Liver (tissue), 8 donors: ENCODE measurements at regions not wholly inside any gene's neighbourhood (a gene's known extent, or its start where the extent isn't known, plus 50 kb on each side); places are given as distances from the start of the nearest gene placed in this dataset.

Source experiments
- DNase-seq: peaks from one replicate; pipeline ENCODE4 v3.0.0-alpha.2; 2017; ENCODE audit warnings: low spot score
- H3K27ac ChIP-seq, 2 donors: one replicate each; pipeline ENCODE4 v1.7.0; 2013; ENCODE audit warnings: inconsistent platforms in 2 of 2, low read length in 2 of 2, control low read depth in 1 of 2, low read depth in 1 of 2, mild to moderate bottlenecking in 1 of 2
- H3K27me3 ChIP-seq, 4 donors: one replicate each; pipeline versions ENCODE4 v1.6.1 to v1.7.0; 2013; ENCODE audit warnings: low read length in 3 of 4, inconsistent platforms in 1 of 4, mild to moderate bottlenecking in 1 of 4, moderate library complexity in 1 of 4; ENCODE audit not compliant: control insufficient read depth in 4 of 4, insufficient read depth in 4 of 4
- H3K36me3 ChIP-seq, 4 donors: one replicate each; pipeline versions ENCODE4 v1.6.1 to v1.7.0; 2013; ENCODE audit warnings: low read length in 3 of 4, mild to moderate bottlenecking in 3 of 4, low read depth in 1 of 4, moderate library complexity in 1 of 4; ENCODE audit not compliant: control insufficient read depth in 4 of 4, insufficient read depth in 3 of 4
- H3K4me1 ChIP-seq, 4 donors: one replicate each; pipeline versions ENCODE4 v1.6.1 to v1.7.0; 2013; ENCODE audit warnings: low read length in 3 of 4, mild to moderate bottlenecking in 3 of 4, moderate library complexity in 1 of 4; ENCODE audit not compliant: control insufficient read depth in 4 of 4, insufficient read depth in 4 of 4
- H3K4me3 ChIP-seq, 3 donors: one replicate each; pipeline versions ENCODE4 v1.6.1 to v1.7.0; 2013; ENCODE audit warnings: low read length in 3 of 3, control low read depth in 1 of 3, low read depth in 1 of 3, mild to moderate bottlenecking in 1 of 3
- H3K9ac ChIP-seq, 2 donors: one replicate each; pipeline ENCODE4 v1.7.0; 2013; ENCODE audit warnings: low read length in 2 of 2, mild to moderate bottlenecking in 2 of 2, moderate library complexity in 2 of 2, control low read depth in 1 of 2, low read depth in 1 of 2
- H3K9me3 ChIP-seq, 4 donors: one replicate each; pipeline versions ENCODE4 v1.6.1 to v1.7.0; 2013; ENCODE audit warnings: low read length in 3 of 4; ENCODE audit not compliant: control insufficient read depth in 4 of 4
- CTCF ChIP-seq: fragments of 150-350 bp; IDR thresholded peaks from 2 replicates; pipeline ENCODE4 v1.5.1; 2017; ENCODE audit warnings: improper control_type of control experiment, low read depth, low read length; ENCODE audit not compliant: missing input control
- EGR1 ChIP-seq, 2 donors: IDR thresholded peaks; 2 replicates each; pipeline ENCODE4 v1.6.1; 2016 to 2018; ENCODE audit warnings: antibody characterized with exemption in 2 of 2, low read depth in 2 of 2
- FOXA1 ChIP-seq: IDR thresholded peaks from 2 replicates; pipeline ENCODE4 v1.6.1; 2016; ENCODE audit warnings: antibody characterized with exemption
- FOXA2 ChIP-seq: IDR thresholded peaks from 2 replicates; pipeline ENCODE4 v1.6.1; 2016; ENCODE audit warnings: antibody characterized with exemption
- GABPA ChIP-seq, 2 donors: IDR thresholded peaks in 1 of 2; conservative IDR thresholded peaks in 1 of 2; 2 replicates each; pipeline ENCODE4 v1.6.1; 2016; ENCODE audit warnings: antibody characterized with exemption in 2 of 2, mild to moderate bottlenecking in 1 of 2, moderate library complexity in 1 of 2
- HNF4A ChIP-seq, 2 donors: conservative IDR thresholded peaks; 2 replicates each; pipeline ENCODE4 v1.6.1; 2016; ENCODE audit warnings: antibody characterized with exemption in 2 of 2, mild to moderate bottlenecking in 2 of 2
- HNF4G ChIP-seq: IDR thresholded peaks from 2 replicates; pipeline ENCODE4 v1.6.1; 2016; ENCODE audit warnings: antibody characterized with exemption
- JUND ChIP-seq, 2 donors: IDR thresholded peaks; 2 replicates each; pipeline ENCODE4 v1.6.1; 2016; ENCODE audit warnings: antibody characterized with exemption in 2 of 2
- RAD21 ChIP-seq, 2 donors: IDR thresholded peaks; 2 replicates each; pipeline ENCODE4 v1.6.1; 2016; ENCODE audit warnings: antibody characterized with exemption in 2 of 2, mild to moderate bottlenecking in 2 of 2
- RXRA ChIP-seq, 2 donors: IDR thresholded peaks; 2 replicates each; pipeline ENCODE4 v1.6.1; 2017 to 2018; ENCODE audit warnings: antibody characterized with exemption in 2 of 2, mild to moderate bottlenecking in 1 of 2
- SP1 ChIP-seq: IDR thresholded peaks from 2 replicates; pipeline ENCODE4 v1.6.1; 2018; ENCODE audit warnings: antibody characterized with exemption, mild to moderate bottlenecking
- YY1 ChIP-seq: IDR thresholded peaks from 2 replicates; pipeline ENCODE4 v1.6.1; 2016; ENCODE audit warnings: antibody characterized with exemption, mild to moderate bottlenecking
- ZBTB33 ChIP-seq: IDR thresholded peaks from 2 replicates; pipeline ENCODE4 v1.6.1; 2016; ENCODE audit warnings: antibody characterized with exemption
- WGBS: extraction: QIAGEN DNeasy Blood & Tissue Kit; methylation state at CpG from one replicate; pipeline ENCODE4 v1.1.7; 2013; 5-methylcytosine and 5-hydroxymethylcytosine counted together
- TF ChIP-seq, protein P1 (sequence below): IDR thresholded peaks from 2 replicates; pipeline ENCODE4 v1.6.1; 2016; ENCODE audit warnings: antibody characterized with exemption, mild to moderate bottlenecking
- TF ChIP-seq, protein P2 (sequence below): IDR thresholded peaks from 2 replicates; pipeline ENCODE4 v1.6.1; 2016; ENCODE audit warnings: antibody characterized with exemption
- TF ChIP-seq, protein P3 (sequence below): IDR thresholded peaks from 2 replicates; pipeline ENCODE4 v1.6.1; 2016; ENCODE audit warnings: antibody characterized with exemption
- donor health status: healthy.
- donor health status: healthy.
- donor health status: healthy.
- donor health status: healthy.
- donor health status: healthy.

DNA sequence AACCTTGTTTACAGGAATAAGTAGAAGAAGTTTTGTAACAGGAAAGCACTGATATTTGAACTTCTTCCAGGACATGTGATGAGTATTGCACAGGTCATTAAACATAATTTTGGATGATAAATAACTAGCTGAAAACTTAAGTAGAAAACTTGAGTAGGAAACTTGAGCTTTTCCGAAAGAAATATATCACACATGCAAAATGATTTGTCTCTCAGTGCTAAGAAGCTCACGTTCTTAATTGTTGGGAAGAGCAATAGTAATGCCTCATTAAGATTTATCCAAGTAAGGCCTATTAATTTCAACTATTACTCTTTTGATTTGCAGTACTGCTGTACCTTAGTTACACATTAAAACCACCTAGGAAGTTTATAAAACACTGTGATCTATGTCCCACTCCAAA, 1921.9 kb upstream of the LRRTM1 start (continued):
- TF ChIP-seq, protein P1, sequence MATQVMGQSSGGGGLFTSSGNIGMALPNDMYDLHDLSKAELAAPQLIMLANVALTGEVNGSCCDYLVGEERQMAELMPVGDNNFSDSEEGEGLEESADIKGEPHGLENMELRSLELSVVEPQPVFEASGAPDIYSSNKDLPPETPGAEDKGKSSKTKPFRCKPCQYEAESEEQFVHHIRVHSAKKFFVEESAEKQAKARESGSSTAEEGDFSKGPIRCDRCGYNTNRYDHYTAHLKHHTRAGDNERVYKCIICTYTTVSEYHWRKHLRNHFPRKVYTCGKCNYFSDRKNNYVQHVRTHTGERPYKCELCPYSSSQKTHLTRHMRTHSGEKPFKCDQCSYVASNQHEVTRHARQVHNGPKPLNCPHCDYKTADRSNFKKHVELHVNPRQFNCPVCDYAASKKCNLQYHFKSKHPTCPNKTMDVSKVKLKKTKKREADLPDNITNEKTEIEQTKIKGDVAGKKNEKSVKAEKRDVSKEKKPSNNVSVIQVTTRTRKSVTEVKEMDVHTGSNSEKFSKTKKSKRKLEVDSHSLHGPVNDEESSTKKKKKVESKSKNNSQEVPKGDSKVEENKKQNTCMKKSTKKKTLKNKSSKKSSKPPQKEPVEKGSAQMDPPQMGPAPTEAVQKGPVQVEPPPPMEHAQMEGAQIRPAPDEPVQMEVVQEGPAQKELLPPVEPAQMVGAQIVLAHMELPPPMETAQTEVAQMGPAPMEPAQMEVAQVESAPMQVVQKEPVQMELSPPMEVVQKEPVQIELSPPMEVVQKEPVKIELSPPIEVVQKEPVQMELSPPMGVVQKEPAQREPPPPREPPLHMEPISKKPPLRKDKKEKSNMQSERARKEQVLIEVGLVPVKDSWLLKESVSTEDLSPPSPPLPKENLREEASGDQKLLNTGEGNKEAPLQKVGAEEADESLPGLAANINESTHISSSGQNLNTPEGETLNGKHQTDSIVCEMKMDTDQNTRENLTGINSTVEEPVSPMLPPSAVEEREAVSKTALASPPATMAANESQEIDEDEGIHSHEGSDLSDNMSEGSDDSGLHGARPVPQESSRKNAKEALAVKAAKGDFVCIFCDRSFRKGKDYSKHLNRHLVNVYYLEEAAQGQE, result no peak
- TF ChIP-seq FOXA1, result no peak
- TF ChIP-seq, protein P2, sequence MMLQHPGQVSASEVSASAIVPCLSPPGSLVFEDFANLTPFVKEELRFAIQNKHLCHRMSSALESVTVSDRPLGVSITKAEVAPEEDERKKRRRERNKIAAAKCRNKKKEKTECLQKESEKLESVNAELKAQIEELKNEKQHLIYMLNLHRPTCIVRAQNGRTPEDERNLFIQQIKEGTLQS, result no peak

GRCh38 chr2:82224301-82224940, 1919.9 kb upstream of the LRRTM1 start:
- Histone ChIP-seq H3K27me3 (peaks cover 0 to 2% (median 0%) of the 10 kb centered on the region in 4 donors), H3K4me3 (no peak overlapping the region), H3K9me3 (peaks cover 0 to 13% (median 2%) of the 10 kb centered on the region in 4 donors), H3K4me1 (no peaks in the 10 kb centered on the region), H3K27ac (no peak overlapping the region), H3K36me3 (no peaks in the 10 kb centered on the region), H3K9ac (no peak overlapping the region)
- 72% methylated on average over 5 of the region's 5 CpGs for WGBS
- DNase-seq, result no peak
- TF ChIP-seq RAD21 (IDR thresholded peaks at IDR 0.05) (no peak), RXRA (IDR thresholded peaks at IDR 0.05) (no peak), GABPA (IDR thresholded peaks at IDR 0.05 in 1 of 2, conservative IDR thresholded peaks at IDR 0.05 in 1 of 2) (no peak), JUND (IDR thresholded peaks at IDR 0.05) (no peak), CTCF (no peak), EGR1 (IDR thresholded peaks at IDR 0.05; ENCODE audit: low read depth in 2 of 2) (no peak), HNF4G (no peak), HNF4A (conservative IDR thresholded peaks at IDR 0.05) (no peak), YY1 (no peak), FOXA2 (no peak), SP1 (no peak), ZBTB33 (no peak)
- TF ChIP-seq, protein P1, result no peak
- TF ChIP-seq, protein P3, sequence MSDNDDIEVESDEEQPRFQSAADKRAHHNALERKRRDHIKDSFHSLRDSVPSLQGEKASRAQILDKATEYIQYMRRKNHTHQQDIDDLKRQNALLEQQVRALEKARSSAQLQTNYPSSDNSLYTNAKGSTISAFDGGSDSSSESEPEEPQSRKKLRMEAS, result no peak
